BE2C (cell line): ENCODE measurements at regions not wholly inside any gene's neighbourhood (a gene's known extent, or its start where the extent isn't known, plus 50 kb on each side); places are given as distances from the start of the nearest gene placed in this dataset.
A peak's percentile ranks its signal among the peaks of the same experiment; 100 is the strongest.

Source experiments
- DNase-seq: peaks from one replicate; pipeline ENCODE4 v3.0.0-alpha.2; 2020
- H3K27me3 ChIP-seq: fragments of 250-450 bp; sonication (Bioruptor Pico); 2 replicates; pipeline ENCODE4 v1.5.1; 2020; ENCODE audit warnings: mild to moderate bottlenecking
- H3K36me3 ChIP-seq: fragments of 250-450 bp; sonication (Bioruptor Pico); 2 replicates; pipeline ENCODE4 v1.5.1; 2020; ENCODE audit warnings: mild to moderate bottlenecking
- H3K4me1 ChIP-seq: fragments of 250-450 bp; sonication (Bioruptor Pico); 2 replicates; pipeline ENCODE4 v1.5.1; 2020
- H3K4me3 ChIP-seq: 2 replicates; pipeline ENCODE4 v1.5.1; 2011; ENCODE audit warnings: low read depth, low read length
- H3K9me3 ChIP-seq: fragments of 250-450 bp; sonication (Bioruptor Pico); 2 replicates; pipeline ENCODE4 v1.5.1; 2020
- CTCF ChIP-seq: IDR thresholded peaks from 2 replicates; pipeline ENCODE4 v1.5.1; 2012; ENCODE audit warnings: mild to moderate bottlenecking, low read depth, low read length

GRCh38 chr4:149234798-149235197 is 580.8 kb downstream of the IQCM start:
- Histone ChIP-seq H3K36me3 (no peaks in the 10 kb centered on the region), H3K9me3 (no peaks in the 10 kb centered on the region), H3K4me3 (no peak overlapping the region), H3K27me3 (no peaks in the 10 kb centered on the region), H3K4me1 (no peaks in the 10 kb centered on the region)
- no peak for TF ChIP-seq CTCF
- no peak for DNase-seq

GRCh38 chr4:149223659-149224058 is 592.0 kb downstream of the IQCM start:
- no peak for DNase-seq
- no peaks in the 10 kb centered on the region for H3K4me1 ChIP-seq
- H3K9me3 ChIP-seq, result no peaks in the 10 kb centered on the region
- no peaks in the 10 kb centered on the region for H3K36me3 ChIP-seq
- H3K27me3 ChIP-seq, result no peaks in the 10 kb centered on the region
- H3K4me3 ChIP-seq, result no peak overlapping the region
- TF ChIP-seq CTCF, result no peak

GRCh38 chr4:149218672-149219071 is 597.0 kb downstream of the IQCM start:
- Histone ChIP-seq H3K4me1 (no peaks in the 10 kb centered on the region), H3K27me3 (no peaks in the 10 kb centered on the region), H3K36me3 (no peaks in the 10 kb centered on the region), H3K4me3 (no peak overlapping the region), H3K9me3 (no peaks in the 10 kb centered on the region)
- no peak for TF ChIP-seq CTCF
- DNase-seq, result no peak

- TF ChIP-seq CTCF, result no peak
- no peak for DNase-seq
- no peak overlapping the region for H3K4me3 ChIP-seq
- H3K27me3 ChIP-seq, result no peaks in the 10 kb centered on the region
- no peaks in the 10 kb centered on the region for H3K9me3 ChIP-seq
- no peaks in the 10 kb centered on the region for H3K36me3 ChIP-seq
- H3K4me1 ChIP-seq, result no peaks in the 10 kb centered on the region
Observed at GRCh38 chr4:149214301-149214700, 601.3 kb downstream of the IQCM start.

- Histone ChIP-seq H3K36me3 (no peaks in the 10 kb centered on the region), H3K27me3 (no peaks in the 10 kb centered on the region), H3K4me3 (no peak overlapping the region), H3K9me3 (no peaks in the 10 kb centered on the region), H3K4me1 (no peaks in the 10 kb centered on the region)
- TF ChIP-seq CTCF, result no peak
- DNase-seq, result no peak
Observed at GRCh38 chr4:149211876-149212275, 603.8 kb downstream of the IQCM start.

- DNase-seq, result peak; percentile 13
- Histone ChIP-seq H3K9me3 (no peaks in the 10 kb centered on the region), H3K27me3 (no peaks in the 10 kb centered on the region), H3K4me3 (no peak overlapping the region), H3K36me3 (no peaks in the 10 kb centered on the region), H3K4me1 (no peaks in the 10 kb centered on the region)
- no peak for TF ChIP-seq CTCF
Observed at GRCh38 chr4:149203256-149204001, 612.2 kb downstream of the IQCM start.
